SK-N-SH treated with all-trans-retinoic acid at 6 μM for 48 hours (cell line): ENCODE measurements at regions not wholly inside any gene's neighbourhood (a gene's known extent, or its start where the extent isn't known, plus 50 kb on each side); places are given as distances from the start of the nearest gene placed in this dataset.

Source experiments
- ARNTL ChIP-seq: fragments of 450-650 bp; formaldehyde crosslinking; IDR thresholded peaks from 2 replicates; pipeline ENCODE4 v1.5.0; 2020; ENCODE audit warnings: low read depth, mild to moderate bottlenecking, moderate library complexity, borderline replicate concordance
- CREB5 ChIP-seq: fragments of 250-450 bp; sonication (Bioruptor Pico); IDR thresholded peaks from 2 replicates; pipeline ENCODE4 v1.5.1; 2020; ENCODE audit warnings: low read depth, mild to moderate bottlenecking, moderate library complexity
- ZNF8 ChIP-seq: fragments of 450-650 bp; formaldehyde crosslinking; IDR thresholded peaks from 2 replicates; pipeline ENCODE4 v1.5.0; 2020; ENCODE audit warnings: mild to moderate bottlenecking, moderate library complexity
- TF ChIP-seq, protein P1 (sequence below): fragments of 250-450 bp; sonication (Bioruptor Pico); IDR thresholded peaks from 2 replicates; pipeline ENCODE4 v1.5.1; 2021; ENCODE audit warnings: mild to moderate bottlenecking, moderate library complexity

DNA sequence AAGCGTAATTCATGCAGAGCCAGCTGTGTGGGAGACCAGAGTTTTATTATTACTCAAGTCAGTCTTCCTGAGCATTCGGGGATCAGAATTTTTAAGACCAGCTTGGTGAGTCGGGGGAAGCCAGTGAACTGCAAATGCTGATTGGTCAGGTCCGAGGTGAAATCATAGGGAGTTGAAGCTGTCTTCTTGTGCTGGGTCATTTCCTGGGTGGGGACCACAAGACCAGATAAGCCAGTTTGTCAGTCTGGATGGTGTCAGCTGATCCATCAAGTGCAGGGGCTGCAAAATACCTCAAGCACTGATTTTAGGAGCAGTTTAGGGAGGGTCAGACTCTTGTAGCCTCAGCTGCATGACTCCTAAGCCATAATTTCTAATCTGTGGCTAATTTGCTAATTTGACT, 228.1 kb upstream of the ATP10A start:
- TF ChIP-seq CREB5 (CRISPR knock-in tag) (no peak), ARNTL (CRISPR knock-in tag) (no peak), ZNF8 (CRISPR knock-in tag) (no peak)
- TF ChIP-seq, protein P1, sequence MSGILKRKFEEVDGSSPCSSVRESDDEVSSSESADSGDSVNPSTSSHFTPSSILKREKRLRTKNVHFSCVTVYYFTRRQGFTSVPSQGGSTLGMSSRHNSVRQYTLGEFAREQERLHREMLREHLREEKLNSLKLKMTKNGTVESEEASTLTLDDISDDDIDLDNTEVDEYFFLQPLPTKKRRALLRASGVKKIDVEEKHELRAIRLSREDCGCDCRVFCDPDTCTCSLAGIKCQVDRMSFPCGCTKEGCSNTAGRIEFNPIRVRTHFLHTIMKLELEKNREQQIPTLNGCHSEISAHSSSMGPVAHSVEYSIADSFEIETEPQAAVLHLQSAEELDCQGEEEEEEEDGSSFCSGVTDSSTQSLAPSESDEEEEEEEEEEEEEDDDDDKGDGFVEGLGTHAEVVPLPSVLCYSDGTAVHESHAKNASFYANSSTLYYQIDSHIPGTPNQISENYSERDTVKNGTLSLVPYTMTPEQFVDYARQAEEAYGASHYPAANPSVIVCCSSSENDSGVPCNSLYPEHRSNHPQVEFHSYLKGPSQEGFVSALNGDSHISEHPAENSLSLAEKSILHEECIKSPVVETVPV (CRISPR knock-in tag): no peak
